Renal cortical epithelial cell (primary cell): ENCODE measurements at regions not wholly inside any gene's neighbourhood (a gene's known extent, or its start where the extent isn't known, plus 50 kb on each side); places are given as distances from the start of the nearest gene placed in this dataset.
"Not testable (repeated sequence)": the region's sequence is repeated elsewhere in the genome, so short reads cannot be mapped to it uniquely, and the experiment has no call there.

Experiments
- DNase-seq: peaks from one replicate; pipeline ENCODE4 v3.0.0-alpha.2; 2011; ENCODE audit warnings: low read depth

DNA sequence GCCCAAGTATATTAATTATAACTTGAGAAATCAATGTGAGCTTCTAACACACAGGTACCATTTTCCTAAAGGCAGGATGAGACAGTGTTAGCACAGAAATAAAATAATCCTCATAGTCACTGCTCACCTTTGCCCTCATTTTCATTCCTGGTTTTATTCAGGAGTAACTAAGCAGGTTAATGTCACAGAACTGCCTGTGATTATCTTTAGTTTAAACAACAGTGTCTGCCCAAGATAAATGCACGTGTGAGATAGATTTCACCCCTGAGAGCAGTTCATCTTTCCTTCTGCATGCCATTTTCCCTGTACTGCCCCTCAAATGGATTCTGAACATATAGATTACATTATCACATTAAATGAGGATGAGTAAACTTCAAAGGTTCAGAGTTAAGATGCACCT lies 250.7 kb downstream of the RMST start:
- DNase-seq = no peak

DNA sequence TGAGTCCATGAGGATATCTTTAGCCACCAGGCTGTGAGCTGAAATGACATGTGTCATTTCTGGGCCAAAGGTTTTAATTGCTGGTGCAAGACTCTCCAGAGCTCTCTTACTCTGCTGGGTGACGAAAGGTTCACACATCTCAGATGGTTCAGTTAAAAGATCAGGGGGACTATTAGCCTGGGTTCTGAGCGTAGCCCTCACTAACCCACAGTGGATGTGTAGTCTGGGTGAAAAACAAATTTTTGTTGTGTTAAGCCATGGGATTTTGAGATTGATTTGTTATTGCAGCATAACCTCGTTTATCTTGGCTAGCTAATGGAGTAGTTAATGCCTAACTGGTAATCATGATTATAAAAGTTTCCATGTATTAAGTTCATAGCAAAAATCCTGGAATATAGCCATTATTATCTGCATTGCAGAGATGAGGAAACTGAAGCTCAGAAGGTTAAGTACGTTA lies 251.5 kb downstream of the RMST start:
- DNase-seq = no peak

DNA sequence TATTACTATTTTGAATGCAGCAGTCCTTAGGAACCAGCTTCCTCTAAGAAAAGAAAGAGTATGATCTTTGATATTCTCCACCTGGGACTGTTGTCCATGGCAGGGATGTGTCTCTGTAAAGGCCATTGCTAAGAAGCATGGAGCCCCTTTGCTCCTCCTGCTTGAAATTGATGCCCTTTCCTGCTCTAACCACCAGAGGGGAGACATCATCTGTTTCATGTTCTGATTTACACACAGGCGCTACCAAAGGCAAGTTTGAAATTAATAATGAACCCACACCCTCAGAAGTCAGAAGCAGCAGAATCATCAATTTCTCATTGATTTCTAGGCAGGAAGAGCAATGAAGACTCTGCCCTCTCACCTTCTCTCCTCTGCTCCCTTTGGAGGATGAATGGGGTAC lies 253.8 kb downstream of the RMST start:
- peak; percentile 20 for DNase-seq

DNA sequence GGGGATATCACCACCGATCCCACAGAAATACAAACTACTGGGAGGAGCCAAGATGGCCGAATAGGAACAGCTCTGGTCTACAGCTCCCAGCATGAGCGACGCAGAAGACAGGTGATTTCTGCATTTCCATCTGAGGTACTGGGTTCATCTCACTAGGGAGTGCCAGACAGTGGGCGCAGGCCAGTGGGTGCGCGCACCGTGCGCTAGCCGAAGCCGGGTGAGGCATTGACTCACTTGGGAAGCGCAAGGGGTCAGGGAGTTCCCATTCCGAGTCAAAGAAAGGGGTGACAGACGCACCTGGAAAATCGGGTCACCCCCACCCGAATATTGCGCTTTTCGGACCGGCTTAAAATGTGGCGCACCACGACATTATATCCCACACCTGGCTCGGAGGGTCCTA lies 261.2 kb downstream of the RMST start:
- DNase-seq = not testable (repeated sequence)

DNA sequence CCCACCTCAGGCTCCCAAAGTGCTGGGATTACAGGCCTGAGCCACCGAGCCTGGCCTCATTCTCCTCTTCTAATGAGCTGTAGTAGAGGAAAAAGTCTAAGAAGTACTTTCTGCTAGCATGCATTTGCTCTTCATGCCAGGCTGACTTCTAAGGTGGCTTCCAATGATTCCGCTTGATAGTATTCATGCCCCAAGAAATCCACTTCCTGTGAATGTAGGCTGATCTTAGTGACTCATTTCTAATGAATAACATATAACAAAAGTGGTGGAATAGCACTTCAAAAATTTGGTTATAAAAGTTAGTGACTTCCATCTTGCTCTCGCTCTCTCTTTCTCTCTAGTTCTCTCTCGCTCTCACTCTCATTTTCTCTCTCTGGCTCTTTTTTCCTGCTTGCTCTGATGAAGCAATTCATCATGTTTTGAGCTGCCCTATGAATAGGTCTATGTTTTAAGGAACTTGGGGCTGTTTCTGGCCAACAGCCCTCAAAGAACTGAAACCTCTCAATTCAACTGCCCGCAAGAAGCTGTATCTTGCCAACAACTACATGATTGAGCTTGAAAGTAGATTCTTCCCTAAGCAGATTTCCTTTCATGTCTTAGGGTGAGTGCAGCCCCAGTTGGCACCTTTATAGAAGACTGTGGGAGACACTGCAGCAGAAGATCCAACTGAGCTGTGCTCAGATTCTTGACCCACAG lies 282.9 kb downstream of the RMST start:
- peak; percentile 81 for DNase-seq

DNA sequence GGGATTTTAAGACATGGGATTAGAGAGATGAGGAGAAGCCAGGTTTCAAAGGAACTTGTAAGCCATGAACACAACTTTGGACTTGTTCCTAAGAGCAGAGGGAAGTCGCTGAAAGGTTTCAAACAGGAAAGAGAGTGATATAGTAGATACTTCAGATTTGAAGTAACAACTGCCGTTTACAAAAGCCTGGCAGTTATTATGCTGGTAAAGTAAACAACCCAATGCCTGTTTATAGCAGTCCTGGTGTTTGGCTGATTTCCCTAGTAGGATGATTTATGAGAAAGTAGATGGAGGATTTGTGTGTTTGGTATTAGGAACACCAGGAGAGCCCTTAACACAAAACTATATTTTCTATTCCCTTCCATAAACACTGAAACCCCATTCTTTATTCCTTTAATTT lies 285.7 kb downstream of the RMST start:
- DNase-seq = no peak

DNA sequence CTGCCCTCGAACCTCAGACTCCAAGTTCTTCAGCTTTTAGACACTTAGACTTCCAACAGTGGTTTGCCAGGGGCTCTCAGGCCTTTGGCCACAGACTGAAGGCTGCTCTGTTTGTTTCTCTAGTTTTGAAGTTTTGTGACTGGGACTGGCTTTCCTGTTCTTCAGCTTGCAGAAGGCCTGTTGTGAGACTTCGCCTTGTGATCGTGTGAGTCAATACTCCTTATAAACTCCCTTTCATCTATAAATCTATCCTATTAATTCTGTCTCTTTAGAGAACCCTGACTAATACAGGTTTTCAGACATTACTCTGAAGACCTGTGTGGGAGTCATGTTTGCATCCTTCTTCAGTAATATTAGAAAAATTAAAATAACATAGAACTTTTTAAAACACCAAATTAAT lies 289.1 kb downstream of the RMST start:
- no peak for DNase-seq

DNA sequence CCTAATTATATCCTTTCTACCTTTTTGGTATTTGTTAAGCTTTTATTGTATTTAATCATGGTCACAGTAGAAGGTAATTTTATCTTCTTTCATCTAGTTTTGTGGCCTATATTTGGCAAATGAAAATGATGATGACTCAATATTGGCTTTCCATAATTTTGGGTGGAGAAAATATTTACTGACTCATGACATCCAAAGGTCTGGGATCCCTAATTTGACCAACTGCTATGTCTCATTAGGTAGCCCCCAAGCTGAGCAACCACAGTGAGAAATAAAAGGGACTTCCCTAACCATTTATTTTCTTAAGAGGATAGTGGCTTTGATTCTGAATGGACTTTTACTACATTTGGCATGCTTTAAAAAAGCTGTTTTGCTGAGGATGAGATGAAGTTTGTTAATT lies 289.5 kb downstream of the RMST start:
- no peak for DNase-seq

DNA sequence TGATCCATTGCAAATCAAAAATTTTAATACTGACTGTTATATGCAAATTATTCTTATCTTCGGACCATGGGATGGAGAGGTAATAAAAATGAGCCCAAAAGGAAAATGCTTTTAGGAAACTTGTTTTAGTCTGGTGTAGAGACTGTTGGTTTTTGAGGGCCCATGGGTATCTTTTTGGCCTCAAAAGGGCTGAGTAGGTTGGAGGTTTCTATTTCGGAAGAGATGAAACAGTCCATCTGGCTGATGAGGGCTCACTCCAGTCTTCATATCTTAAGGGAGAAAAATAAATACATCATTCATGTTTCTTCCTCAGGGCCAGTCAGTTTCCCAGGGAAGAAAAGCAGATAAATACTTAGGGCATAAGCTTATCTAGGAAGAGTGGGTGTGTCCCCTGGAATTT lies 290.7 kb downstream of the RMST start:
- no peak for DNase-seq

DNA sequence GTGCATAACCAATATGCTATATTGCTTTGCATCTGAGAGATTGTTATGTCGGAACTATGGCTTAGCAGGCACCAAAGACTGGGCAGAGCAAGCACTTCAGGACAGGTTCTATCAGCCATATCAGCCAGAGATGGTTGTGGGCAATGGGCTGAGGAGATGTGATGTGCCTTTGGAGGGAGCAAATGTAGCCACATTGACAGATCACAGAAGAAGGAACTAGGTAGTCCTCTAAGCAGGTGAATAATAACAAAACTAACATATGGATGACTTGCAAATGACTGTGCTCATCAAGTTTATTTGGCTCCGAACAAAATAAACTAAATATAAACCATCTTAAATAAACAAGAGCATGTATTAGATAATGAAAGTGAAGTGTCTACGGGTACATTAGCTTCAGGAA lies 291.7 kb downstream of the RMST start:
- DNase-seq = no peak

DNA sequence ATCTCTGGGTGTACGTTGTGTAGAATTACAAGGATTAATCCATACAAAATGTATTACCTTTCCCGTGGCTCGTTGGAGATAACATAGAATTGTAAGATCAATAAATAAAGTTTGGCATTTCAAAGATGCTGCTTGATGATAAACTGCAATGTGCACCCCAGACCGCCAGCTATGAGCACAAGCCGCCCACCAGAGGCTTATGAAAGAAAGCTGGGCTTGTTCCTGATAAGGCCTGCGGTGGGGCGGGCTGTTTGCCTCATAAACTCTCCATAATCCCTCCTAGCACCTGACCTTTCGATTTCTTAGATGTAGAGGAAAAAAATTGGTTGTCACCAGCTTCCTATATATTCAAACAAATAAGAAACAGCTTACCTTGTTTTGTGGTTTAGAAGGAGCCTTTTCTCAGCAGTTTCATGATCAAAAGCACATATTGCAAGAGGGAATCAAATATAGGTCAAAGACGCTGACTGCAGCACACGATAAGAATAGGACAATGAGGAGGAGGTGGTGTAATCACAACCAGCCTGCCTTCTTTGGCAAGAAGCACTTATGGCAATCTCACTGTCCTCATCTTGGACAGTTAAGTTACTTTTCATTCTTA lies 293.6 kb downstream of the RMST start:
- DNase-seq = no peak

DNA sequence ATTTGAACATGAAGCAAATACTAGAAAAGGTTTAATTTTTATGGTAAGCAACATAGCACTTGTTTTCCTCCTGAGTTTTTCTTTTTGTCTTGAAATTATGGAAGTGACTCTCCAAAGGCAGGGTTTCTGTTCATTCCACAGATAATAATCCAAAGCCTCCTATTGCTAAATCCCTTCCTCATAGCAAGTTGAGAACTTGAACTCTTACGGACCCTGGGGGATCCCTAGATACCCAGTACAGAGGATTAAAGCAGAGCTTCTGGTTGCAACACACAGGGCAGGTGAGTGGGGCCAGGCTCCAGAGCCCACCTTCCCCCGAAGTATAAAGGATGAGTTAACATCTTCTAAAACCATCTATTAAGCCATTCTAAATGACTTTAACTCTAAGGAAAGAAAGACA lies 294.1 kb downstream of the RMST start:
- DNase-seq = no peak

DNA sequence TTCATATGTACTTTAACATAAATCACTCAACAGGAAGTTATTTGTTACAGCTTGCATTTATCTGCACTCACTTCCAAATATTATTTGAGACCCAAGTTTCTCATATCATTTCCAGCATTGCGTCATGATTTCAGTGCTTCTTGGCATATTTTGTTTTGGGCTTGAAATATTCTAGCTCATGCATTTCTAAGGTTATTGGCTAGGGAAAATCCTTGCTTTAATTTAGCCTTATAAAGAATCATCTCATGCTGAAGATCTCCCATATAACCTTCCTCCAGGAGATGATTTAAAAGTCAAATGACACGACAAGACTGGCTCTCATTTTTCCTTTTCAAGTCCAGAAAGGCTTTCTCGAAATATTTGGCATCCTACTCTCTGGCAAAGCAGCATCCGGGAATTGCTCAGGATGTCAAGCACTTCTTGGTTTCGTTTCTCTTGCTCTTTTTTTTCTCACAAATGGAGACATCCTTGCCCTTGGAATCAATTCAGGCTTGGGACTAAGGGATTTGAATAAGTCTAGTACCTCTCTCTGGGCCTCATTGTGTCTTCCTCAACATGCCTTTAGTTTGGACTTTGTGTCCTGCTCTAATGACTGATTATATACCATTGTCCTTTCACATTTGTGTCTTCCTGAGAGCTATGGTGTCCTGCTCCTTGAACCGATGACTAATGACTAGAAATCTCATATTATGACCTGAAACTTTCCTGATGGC lies 295.0 kb downstream of the RMST start:
- no peak for DNase-seq

DNA sequence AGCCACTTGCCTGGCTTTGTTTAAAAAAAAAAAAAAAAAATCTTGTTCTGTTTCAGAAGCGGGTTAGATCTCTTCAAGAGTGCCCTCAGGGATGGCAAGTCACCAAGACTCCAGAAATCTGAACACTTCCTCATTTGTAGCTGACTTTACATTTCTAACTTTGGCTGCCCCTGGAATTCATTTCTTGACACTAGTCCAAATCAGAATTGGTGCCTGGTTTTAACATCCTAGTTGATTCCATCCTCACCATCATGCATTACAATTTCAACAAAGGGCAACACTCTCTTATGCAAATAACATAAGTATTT lies 295.5 kb downstream of the RMST start:
- DNase-seq = no peak

DNA sequence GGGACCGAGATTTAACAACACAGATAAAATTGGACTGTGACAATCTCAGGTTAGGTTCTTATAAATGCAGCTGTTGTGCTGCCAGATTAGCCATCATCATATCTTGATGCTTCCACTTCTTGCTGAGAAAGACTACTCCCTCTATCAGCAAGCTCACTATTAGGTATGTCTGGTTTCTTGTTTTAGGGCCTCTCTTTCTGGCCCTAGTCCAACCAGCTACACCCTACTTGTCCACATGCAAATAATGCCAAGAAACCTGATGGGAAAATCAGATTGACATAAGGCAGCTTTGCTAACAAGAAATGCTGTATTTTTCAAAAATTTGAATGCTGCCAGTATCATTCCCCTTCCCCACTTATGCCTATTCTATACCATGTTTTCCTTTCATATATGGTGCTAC lies 296.0 kb downstream of the RMST start:
- no peak for DNase-seq

DNA sequence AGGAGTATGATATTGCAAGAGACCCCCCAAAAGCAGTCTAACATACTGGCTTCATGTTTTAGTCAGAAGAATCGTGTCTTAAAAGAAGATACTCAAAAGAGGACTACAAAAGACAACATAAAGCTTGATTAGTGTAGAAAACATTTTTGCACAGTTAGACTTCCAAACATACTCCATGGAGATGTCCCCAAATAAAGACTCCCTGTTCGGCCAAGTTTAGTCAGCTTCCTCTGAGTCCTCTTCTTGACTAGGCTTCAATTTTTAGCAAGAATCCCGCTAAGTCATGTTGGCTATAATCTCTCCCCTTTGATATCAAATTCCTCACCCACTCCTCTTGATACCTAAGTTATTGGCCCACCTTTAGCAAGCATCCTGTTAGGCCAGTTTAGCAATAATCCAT lies 298.0 kb downstream of the RMST start:
- DNase-seq = no peak

DNA sequence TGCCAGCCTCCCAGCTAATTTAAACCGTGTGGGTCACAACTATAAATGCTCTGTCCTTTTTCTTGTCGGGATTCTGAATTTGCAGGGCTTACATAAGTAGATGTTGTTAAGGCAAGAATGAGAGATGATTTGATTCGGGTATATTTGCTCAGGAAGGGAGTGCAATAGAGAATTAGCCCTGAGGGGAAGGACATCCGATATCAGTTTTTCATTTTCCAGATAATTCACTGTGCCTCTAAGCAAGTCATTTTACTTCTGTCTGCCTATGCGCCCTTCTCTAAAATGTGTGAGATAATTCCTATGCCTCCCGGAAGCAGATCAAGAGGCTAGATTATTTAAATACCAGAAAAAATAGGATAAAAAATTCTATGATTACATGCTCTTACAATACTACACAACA lies 300.5 kb downstream of the RMST start:
- DNase-seq = no peak

DNA sequence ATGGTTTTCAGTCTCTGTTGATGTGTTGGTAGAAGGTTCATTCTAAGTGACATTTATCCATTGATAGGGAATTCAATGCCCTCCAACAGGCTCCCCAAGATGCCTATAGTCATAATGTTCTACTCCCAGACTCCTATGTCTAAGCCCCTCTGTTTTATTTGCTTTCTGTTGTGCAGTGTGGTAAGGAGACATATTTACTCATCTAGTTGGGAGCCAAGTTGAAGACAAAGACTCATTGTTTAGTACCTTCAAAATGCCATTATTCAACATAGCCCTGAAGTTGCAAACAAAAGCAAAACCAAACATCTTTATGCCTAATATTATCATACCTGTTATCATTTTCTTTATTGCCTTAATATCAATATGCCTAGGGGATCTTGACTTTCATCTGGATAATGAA lies 302.1 kb downstream of the RMST start:
- no peak for DNase-seq

DNA sequence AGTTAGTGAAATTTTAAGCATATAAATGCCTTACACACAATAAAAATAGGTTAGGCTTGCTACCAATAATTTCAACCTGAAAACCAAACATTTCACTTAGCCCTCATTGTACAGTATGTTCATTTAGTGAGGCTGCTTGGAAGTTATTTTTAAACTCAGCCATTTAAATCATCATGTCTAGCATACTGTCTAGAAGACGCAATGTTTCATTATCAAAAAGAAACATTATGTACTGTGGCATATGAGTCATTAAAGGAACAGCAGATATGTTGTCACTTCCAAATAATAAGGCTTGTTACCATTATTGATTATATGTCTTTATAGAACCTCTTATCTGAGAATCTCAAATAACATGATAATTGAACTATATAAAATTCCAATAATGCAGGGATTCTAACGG lies 304.7 kb downstream of the RMST start:
- no peak for DNase-seq

DNA sequence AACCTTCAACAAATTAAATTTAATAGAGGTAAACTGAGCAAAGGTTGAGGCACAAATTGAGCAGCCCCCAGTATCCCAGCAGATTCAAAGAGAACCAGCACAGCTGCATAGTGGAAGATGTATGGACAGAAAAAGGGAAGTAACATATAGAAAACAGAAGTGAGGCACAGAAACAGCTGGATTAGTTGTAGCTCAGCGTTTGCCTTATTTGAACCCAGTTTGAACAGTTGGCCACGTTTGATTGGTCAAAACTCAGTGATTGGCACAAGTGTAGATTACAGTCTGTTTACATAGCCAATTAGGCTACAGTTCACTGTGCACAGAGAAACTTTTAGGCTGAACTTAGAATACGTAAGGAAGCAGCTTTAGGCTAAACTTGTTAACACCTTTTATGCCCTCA lies 315.5 kb downstream of the RMST start:
- DNase-seq = no peak

DNA sequence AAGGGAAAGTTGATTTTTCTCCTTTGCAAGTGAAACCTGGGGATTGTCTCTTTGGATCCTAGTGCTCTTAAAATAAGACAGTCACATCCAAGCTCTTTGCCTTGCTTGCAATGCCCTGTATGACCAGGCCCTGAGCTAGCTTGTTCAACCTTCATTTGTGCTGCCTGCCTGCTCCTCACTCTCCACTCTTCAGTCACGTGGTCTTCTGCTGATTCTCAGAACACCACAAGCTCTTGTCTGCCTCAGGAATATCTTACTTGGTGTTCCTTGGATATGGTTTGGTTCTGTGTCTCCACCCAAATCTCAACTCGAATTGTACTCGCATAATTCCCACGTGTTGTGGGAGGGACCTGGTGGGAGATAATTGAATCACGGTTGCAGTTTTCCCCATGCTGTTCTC lies 318.7 kb downstream of the RMST start:
- DNase-seq = no peak

DNA sequence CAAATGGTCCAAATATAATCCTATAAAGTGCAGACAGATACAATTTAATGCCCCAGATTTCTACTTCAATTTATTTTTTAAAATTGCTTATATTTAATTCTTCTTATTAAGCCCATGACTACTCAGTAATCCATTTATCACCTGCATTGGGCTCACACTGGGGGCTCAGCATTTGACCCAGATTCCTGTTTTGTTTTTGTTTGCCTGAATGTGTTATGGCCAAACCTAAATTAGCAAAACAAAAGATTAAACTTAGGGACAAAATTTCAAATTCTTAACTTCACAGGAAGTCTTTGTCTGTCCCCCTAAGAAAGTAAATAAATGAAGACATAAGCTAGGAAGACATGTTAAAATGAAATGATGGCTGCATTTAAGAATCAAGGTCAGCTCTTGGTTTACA lies 322.3 kb downstream of the RMST start:
- no peak for DNase-seq

DNA sequence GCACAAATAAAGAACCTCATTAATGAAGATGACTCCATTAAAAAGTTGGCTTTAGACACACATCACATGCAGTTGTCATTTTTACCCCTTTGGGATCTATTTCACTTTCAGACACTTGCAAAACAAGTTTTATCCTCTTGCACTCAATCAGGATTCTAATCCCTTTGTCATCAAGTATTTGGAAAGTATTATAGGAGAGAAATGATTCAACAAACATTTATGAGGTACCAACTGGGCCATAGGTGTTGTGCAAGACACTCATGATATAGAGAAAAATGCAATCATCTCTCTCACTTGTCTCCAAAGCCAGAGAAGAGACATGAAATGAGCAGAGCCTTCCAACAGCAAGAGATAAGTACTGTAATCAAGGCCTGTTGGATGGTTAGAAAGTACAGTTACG lies 327.7 kb downstream of the RMST start:
- no peak for DNase-seq

DNA sequence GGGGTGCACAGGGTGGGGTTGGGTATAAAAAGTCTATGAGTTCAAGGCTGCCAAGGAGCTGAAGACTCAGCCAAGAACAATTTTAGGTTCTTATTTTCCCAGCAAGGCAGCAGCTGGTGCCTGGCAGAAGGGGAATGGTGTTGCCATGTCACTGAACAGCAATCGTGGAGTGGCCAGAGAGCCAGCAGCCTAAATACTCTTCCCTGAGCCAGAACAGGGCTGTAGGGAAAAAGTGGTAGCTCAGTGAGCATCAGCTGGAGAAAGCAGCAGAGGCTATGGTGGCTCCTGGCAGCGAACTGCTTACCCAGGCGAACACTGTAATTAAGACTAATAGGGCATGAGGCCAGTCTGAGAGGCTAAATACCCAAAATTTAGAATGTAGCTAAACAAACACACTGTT lies 334.9 kb downstream of the RMST start:
- no peak for DNase-seq
